GM10266 (cell line): ENCODE measurements at regions not wholly inside any gene's neighbourhood (a gene's known extent, or its start where the extent isn't known, plus 50 kb on each side); places are given as distances from the start of the nearest gene placed in this dataset.
"Not testable (repeated sequence)": the region's sequence is repeated elsewhere in the genome, so short reads cannot be mapped to it uniquely, and the experiment has no call there.

Experiments
- DNase-seq: peaks from one replicate; pipeline ENCODE4 v3.0.0; 2012; ENCODE audit errors: extremely low spot score
- CTCF ChIP-seq: IDR thresholded peaks from 2 replicates; pipeline ENCODE4 v1.5.1; 2012; ENCODE audit warnings: mild to moderate bottlenecking, low read depth; ENCODE audit not compliant: control insufficient read depth, insufficient read depth; ENCODE audit errors: missing control alignments

GRCh38 chr14:89473989-89474388 is 57.0 kb upstream of the FOXN3 start:
- DNase-seq: no peak
- TF ChIP-seq CTCF: no peak

- TF ChIP-seq CTCF: no peak
- DNase-seq: no peak
Measured at GRCh38 chr14:89473569-89473968, 56.5 kb upstream of the FOXN3 start.

- DNase-seq: no peak
- no peak for TF ChIP-seq CTCF
Measured at GRCh38 chr14:89470401-89470800, 53.4 kb upstream of the FOXN3 start.

- TF ChIP-seq CTCF: no peak
- DNase-seq: no peak
Measured at GRCh38 chr14:89469210-89470198, 52.5 kb upstream of the FOXN3 start.

GRCh38 chr14:89468566-89468965 is 51.5 kb upstream of the FOXN3 start:
- TF ChIP-seq CTCF: no peak

GRCh38 chr14:89468030-89468429 is 51.0 kb upstream of the FOXN3 start:
- DNase-seq: not testable (repeated sequence)

More at GRCh38 chr14:89468566-89468965, 51.5 kb upstream of the FOXN3 start:
- no peak for DNase-seq

GRCh38 chr14:89466944-89467343 is 49.9 kb upstream of the FOXN3 start:
- no peak for TF ChIP-seq CTCF
- no peak for DNase-seq
